ENCODE measurements at regions not wholly inside any gene's neighbourhood (a gene's known extent, or its start where the extent isn't known, plus 50 kb on each side); places are given as distances from the start of the nearest gene placed in this dataset.

- TF ChIP-seq CTCF (IDR thresholded peaks at IDR 0.05) (no peak), POLR2A (IDR thresholded peaks at IDR 0.05) (no peak)
Measured at GRCh38 chr5:3375586-3376311, 219.9 kb upstream of the IRX1 start.
